ENCODE measurements at regions not wholly inside any gene's neighbourhood (a gene's known extent, or its start where the extent isn't known, plus 50 kb on each side); places are given as distances from the start of the nearest gene placed in this dataset.
"Not testable (repeated sequence)": the region's sequence is repeated elsewhere in the genome, so short reads cannot be mapped to it uniquely, and the experiment has no call there.

DNA sequence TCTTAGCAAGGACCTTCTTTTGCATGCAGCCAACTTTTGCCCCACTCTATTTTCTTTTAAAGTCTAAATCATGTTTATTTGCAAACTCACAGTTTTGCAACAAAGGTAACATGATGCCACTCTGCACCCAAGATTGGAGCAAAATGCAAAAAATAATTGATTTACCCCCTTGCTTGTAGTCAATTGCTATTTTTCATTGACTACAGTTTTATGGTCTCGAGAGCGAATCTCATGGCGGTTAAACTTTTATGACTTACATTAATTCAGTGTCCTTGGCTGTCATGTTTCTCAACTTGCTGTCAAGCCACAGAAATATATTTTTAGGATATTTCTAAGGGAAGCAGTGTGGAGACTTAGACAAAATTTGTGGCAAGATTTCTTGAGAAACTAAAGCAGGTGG, 110.0 kb upstream of the JCAD start:
- H3K36me3 ChIP-seq (ENCODE audit: control insufficient read depth, low read length): no peaks in the 10 kb centered on the region
- H3K27me3 ChIP-seq (ENCODE audit: control insufficient read depth, low read length): no peaks in the 10 kb centered on the region
- H3F3A ChIP-seq (ENCODE audit: control insufficient read depth, insufficient read depth): no peaks in the 10 kb centered on the region
- H3K9me2 ChIP-seq (replicated peaks; ENCODE audit: control insufficient read depth, low read length): no peaks in the 10 kb centered on the region
- H3K9me3 ChIP-seq (ENCODE audit: control insufficient read depth, insufficient read depth, low read length): no peaks in the 10 kb centered on the region
- no peak overlapping the region for H3K4me3 ChIP-seq (ENCODE audit: low read length)
- H4K20me1 ChIP-seq (ENCODE audit: control insufficient read depth, insufficient read depth, low read depth, low read length): no peaks in the 10 kb centered on the region
- no peaks in the 10 kb centered on the region for H3K79me2 ChIP-seq (ENCODE audit: control insufficient read depth, low read length)
- no peaks in the 10 kb centered on the region for H3K4me1 ChIP-seq (ENCODE audit: control insufficient read depth, low read length)
- H3K4me2 ChIP-seq (ENCODE audit: low read length): no peak overlapping the region
- no peak for TF ChIP-seq CTCF (IDR thresholded peaks at IDR 0.05; ENCODE audit: low read depth, low read length, poor library complexity, severe bottlenecking)
- TF ChIP-seq EZH2phosphoT487 (IDR thresholded peaks at IDR 0.05; ENCODE audit: borderline replicate concordance, low read length): no peak
- no peak overlapping the region for H3K27ac ChIP-seq (ENCODE audit: low read depth, low read length)

GRCh38 chr10:30166929-30167328, 107.5 kb upstream of the JCAD start:
- no peaks in the 10 kb centered on the region for H3F3A ChIP-seq (ENCODE audit: control insufficient read depth, insufficient read depth)
- no peaks in the 10 kb centered on the region for H4K20me1 ChIP-seq (ENCODE audit: control insufficient read depth, insufficient read depth, low read depth, low read length)
- H3K36me3 ChIP-seq (ENCODE audit: control insufficient read depth, low read length): no peaks in the 10 kb centered on the region
- no peak overlapping the region for H3K27ac ChIP-seq (ENCODE audit: low read depth, low read length)
- H3K79me2 ChIP-seq (ENCODE audit: control insufficient read depth, low read length): no peaks in the 10 kb centered on the region
- no peaks in the 10 kb centered on the region for H3K9me2 ChIP-seq (replicated peaks; ENCODE audit: control insufficient read depth, low read length)
- no peaks in the 10 kb centered on the region for H3K27me3 ChIP-seq (ENCODE audit: control insufficient read depth, low read length)
- TF ChIP-seq CTCF (IDR thresholded peaks at IDR 0.05; ENCODE audit: low read depth, low read length, poor library complexity, severe bottlenecking) (no peak), EZH2phosphoT487 (IDR thresholded peaks at IDR 0.05; ENCODE audit: borderline replicate concordance, low read length) (no peak)
- no peaks in the 10 kb centered on the region for H3K9me3 ChIP-seq (ENCODE audit: control insufficient read depth, insufficient read depth, low read length)
- H3K4me3 ChIP-seq (ENCODE audit: low read length): no peak overlapping the region
- no peaks in the 10 kb centered on the region for H3K4me1 ChIP-seq (ENCODE audit: control insufficient read depth, low read length)
- H3K4me2 ChIP-seq (ENCODE audit: low read length): no peak overlapping the region

DNA sequence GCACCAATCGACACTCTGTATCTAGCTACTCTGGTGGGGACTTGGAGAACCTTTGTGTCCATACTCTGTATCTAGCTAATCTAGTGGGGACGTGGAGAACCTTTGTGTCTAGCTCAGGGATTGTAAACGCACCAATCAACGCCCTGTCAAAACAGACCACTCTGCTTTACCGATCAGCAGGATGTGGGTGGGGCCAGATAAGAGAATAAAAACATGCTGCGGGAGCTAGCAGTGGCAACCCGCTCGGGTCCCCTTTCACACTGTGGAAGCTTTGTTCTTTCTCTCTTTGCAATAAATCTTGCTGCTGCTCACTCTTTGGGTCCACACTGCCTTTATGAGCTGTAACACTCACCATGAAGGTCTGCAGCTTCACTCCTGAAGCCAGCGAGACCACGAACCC, 104.0 kb upstream of the JCAD start:
- not testable (repeated sequence) for H3K9me2 ChIP-seq (replicated peaks; ENCODE audit: control insufficient read depth, low read length); H3K4me1 ChIP-seq (ENCODE audit: control insufficient read depth, low read length); H3K4me2 ChIP-seq (ENCODE audit: low read length); H3K4me3 ChIP-seq (ENCODE audit: low read length); H3K27me3 ChIP-seq (ENCODE audit: control insufficient read depth, low read length); H3K36me3 ChIP-seq (ENCODE audit: control insufficient read depth, low read length); H3K79me2 ChIP-seq (ENCODE audit: control insufficient read depth, low read length); H3F3A ChIP-seq (ENCODE audit: control insufficient read depth, insufficient read depth); H4K20me1 ChIP-seq (ENCODE audit: control insufficient read depth, insufficient read depth, low read depth, low read length); H3K27ac ChIP-seq (ENCODE audit: low read depth, low read length); H3K9me3 ChIP-seq (ENCODE audit: control insufficient read depth, insufficient read depth, low read length)

- not testable (repeated sequence) for H3K4me3 ChIP-seq (ENCODE audit: low read length); H3K4me1 ChIP-seq (ENCODE audit: control insufficient read depth, low read length); H4K20me1 ChIP-seq (ENCODE audit: control insufficient read depth, insufficient read depth, low read depth, low read length); H3F3A ChIP-seq (ENCODE audit: control insufficient read depth, insufficient read depth); H3K4me2 ChIP-seq (ENCODE audit: low read length); H3K9me3 ChIP-seq (ENCODE audit: control insufficient read depth, insufficient read depth, low read length); H3K79me2 ChIP-seq (ENCODE audit: control insufficient read depth, low read length); H3K27me3 ChIP-seq (ENCODE audit: control insufficient read depth, low read length); H3K27ac ChIP-seq (ENCODE audit: low read depth, low read length); H3K9me2 ChIP-seq (replicated peaks; ENCODE audit: control insufficient read depth, low read length); H3K36me3 ChIP-seq (ENCODE audit: control insufficient read depth, low read length)
These were observed 103.4 kb upstream of the JCAD start for GRCh38 chr10:30162796-30163195.
